ENCODE measurements at regions not wholly inside any gene's neighbourhood (a gene's known extent, or its start where the extent isn't known, plus 50 kb on each side); places are given as distances from the start of the nearest gene placed in this dataset.

GRCh38 chr3:107430214-107430995 lies 53.2 kb downstream of the CCDC54 start:
- Histone ChIP-seq H3F3A (replicated peaks; ENCODE audit: insufficient read depth) (no peaks in the 10 kb centered on the region), H3K36me3 (replicated peaks in 1 of 2; ENCODE audit: control insufficient read depth in 1 of 2, insufficient read depth in 2 of 2, low read length in 1 of 2) (no peaks in the 10 kb centered on the region), H3K9me3 (no peaks in the 10 kb centered on the region), H3K9me2 (no peaks in the 10 kb centered on the region), H3K4me3 (ENCODE audit: low read depth in 2 of 2, low read length in 1 of 2) (peak overlapping the region; percentile 70 to 72; a peak in 3 of 4 replicates), H3K4me1 (ENCODE audit: control insufficient read depth in 1 of 2, insufficient read depth in 2 of 2, low read depth in 1 of 2, low read length in 1 of 2) (peaks cover 7 to 8% of the 10 kb centered on the region in 2 experiments; a peak in 3 of 4 replicates), H3K9ac (no peak overlapping the region), H3K27me3 (ENCODE audit: insufficient read depth) (no peaks in the 10 kb centered on the region), H3K79me2 (ENCODE audit: insufficient read depth) (no peaks in the 10 kb centered on the region), H4K20me1 (ENCODE audit: insufficient read depth) (no peaks in the 10 kb centered on the region), H3K27ac (ENCODE audit: low read depth in 2 of 2, low read length in 1 of 2) (no peak overlapping the region), H2AFZ (ENCODE audit: low read depth) (peak overlapping the region; percentile 84; the same call in 1 of the 2 replicates), H3K4me2 (peak overlapping the region; percentile 76; the same call in 1 of the 2 replicates)
- ChIA-PET POLR2A (interaction anchor here (0.9 to 1.6 kb wide), 5 partner anchors 9 to 195 kb away, joined by 3 to 18 read pairs (median 5); no protein-coding TSS in a partner anchor), CTCF (interaction anchor here (0.8 to 4.3 kb wide), 13 partner anchors 9 to 312 kb away, joined by 3 to 36 read pairs (median 3); no protein-coding TSS in a partner anchor)
- peak; percentile 13 for DNase-seq
- WGBS (ENCODE audit: low lambda C conversion rate) = 83% methylated on average over 23 of the region's 23 CpGs
- TF ChIP-seq GABPA (IDR thresholded peaks at IDR 0.05; ENCODE audit: low read depth) (no peak), GATA2 (CRISPR knock-in tag; IDR thresholded peaks at IDR 0.05) (no peak), SIN3A (IDR thresholded peaks at IDR 0.05; ENCODE audit: borderline replicate concordance, low read depth, low read length) (no peak), YY1 (IDR thresholded peaks at IDR 0.05; ENCODE audit: low read depth) (no peak), USF2 (IDR thresholded peaks at IDR 0.05; ENCODE audit: borderline replicate concordance, low read depth, low read length) (no peak)
- TF ChIP-seq, protein P1, sequence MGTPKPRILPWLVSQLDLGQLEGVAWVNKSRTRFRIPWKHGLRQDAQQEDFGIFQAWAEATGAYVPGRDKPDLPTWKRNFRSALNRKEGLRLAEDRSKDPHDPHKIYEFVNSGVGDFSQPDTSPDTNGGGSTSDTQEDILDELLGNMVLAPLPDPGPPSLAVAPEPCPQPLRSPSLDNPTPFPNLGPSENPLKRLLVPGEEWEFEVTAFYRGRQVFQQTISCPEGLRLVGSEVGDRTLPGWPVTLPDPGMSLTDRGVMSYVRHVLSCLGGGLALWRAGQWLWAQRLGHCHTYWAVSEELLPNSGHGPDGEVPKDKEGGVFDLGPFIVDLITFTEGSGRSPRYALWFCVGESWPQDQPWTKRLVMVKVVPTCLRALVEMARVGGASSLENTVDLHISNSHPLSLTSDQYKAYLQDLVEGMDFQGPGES (IDR thresholded peaks at IDR 0.05; ENCODE audit: low read depth, low read length) = no peak
- TF ChIP-seq, protein P2, sequence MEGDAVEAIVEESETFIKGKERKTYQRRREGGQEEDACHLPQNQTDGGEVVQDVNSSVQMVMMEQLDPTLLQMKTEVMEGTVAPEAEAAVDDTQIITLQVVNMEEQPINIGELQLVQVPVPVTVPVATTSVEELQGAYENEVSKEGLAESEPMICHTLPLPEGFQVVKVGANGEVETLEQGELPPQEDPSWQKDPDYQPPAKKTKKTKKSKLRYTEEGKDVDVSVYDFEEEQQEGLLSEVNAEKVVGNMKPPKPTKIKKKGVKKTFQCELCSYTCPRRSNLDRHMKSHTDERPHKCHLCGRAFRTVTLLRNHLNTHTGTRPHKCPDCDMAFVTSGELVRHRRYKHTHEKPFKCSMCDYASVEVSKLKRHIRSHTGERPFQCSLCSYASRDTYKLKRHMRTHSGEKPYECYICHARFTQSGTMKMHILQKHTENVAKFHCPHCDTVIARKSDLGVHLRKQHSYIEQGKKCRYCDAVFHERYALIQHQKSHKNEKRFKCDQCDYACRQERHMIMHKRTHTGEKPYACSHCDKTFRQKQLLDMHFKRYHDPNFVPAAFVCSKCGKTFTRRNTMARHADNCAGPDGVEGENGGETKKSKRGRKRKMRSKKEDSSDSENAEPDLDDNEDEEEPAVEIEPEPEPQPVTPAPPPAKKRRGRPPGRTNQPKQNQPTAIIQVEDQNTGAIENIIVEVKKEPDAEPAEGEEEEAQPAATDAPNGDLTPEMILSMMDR (IDR thresholded peaks at IDR 0.05) = no peak

DNA sequence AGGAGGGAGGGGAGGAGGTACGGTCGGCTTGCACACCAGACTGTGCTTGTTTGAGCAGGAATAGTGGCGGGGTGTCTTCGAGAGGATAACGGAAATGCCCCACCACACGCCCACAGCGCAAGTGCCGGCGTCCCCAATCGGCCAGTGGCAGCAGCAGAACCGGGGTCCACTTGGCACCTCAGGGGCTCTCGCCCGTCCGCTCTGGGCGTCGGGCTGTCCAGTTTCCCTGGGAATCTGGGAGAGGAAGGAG lies 53.7 kb downstream of the CCDC54 start:
- Histone ChIP-seq H3K9me3 (no peaks in the 10 kb centered on the region), H3K27me3 (ENCODE audit: insufficient read depth) (no peaks in the 10 kb centered on the region), H4K20me1 (ENCODE audit: insufficient read depth) (no peaks in the 10 kb centered on the region), H3F3A (replicated peaks; ENCODE audit: insufficient read depth) (no peaks in the 10 kb centered on the region), H3K9ac (peak overlapping the region; percentile 80), H3K4me1 (ENCODE audit: control insufficient read depth in 1 of 2, insufficient read depth in 2 of 2, low read depth in 1 of 2, low read length in 1 of 2) (peaks cover 7 to 8% of the 10 kb centered on the region in 2 experiments; a peak in 3 of 4 replicates), H3K9me2 (no peaks in the 10 kb centered on the region), H3K27ac (ENCODE audit: low read depth in 2 of 2, low read length in 1 of 2) (peak overlapping the region; percentile 21 to 96; a peak in 2 of 4 replicates), H2AFZ (ENCODE audit: low read depth) (peak overlapping the region; percentile 84; the same call in 1 of the 2 replicates), H3K4me2 (peak overlapping the region; percentile 76), H3K79me2 (ENCODE audit: insufficient read depth) (no peaks in the 10 kb centered on the region), H3K36me3 (replicated peaks in 1 of 2; ENCODE audit: control insufficient read depth in 1 of 2, insufficient read depth in 2 of 2, low read length in 1 of 2) (no peaks in the 10 kb centered on the region), H3K4me3 (ENCODE audit: low read depth in 2 of 2, low read length in 1 of 2) (peak overlapping the region; percentile 70 to 72; a peak in 3 of 4 replicates)
- ChIA-PET POLR2A (interaction anchor here (0.7 to 1.6 kb wide), 7 partner anchors 9 to 196 kb away, joined by 3 to 18 read pairs (median 3); no protein-coding TSS in a partner anchor), CTCF (interaction anchor here (0.9 to 4.3 kb wide), 9 partner anchors 9 to 197 kb away, joined by 3 to 36 read pairs (median 4); no protein-coding TSS in a partner anchor)
- WGBS (ENCODE audit: low lambda C conversion rate) = 41% methylated on average over 9 of the region's 16 CpGs
- no peak for TF ChIP-seq NFIC (IDR thresholded peaks at IDR 0.05; ENCODE audit: borderline replicate concordance)
- TF ChIP-seq GABPA (IDR thresholded peaks at IDR 0.05; ENCODE audit: low read depth) = no peak
- no peak for TF ChIP-seq PBX3 (IDR thresholded peaks at IDR 0.05)
- TF ChIP-seq EP300 (IDR thresholded peaks at IDR 0.05; ENCODE audit: borderline replicate concordance in 1 of 2, low read depth in 1 of 2, low read length in 1 of 2) = no peak
- no peak for TF ChIP-seq RCOR1 (IDR thresholded peaks at IDR 0.05; ENCODE audit: low read length)
- no peak for TF ChIP-seq CHD2 (IDR thresholded peaks at IDR 0.05; ENCODE audit: low read length, partially characterized antibody)
- no peak for TF ChIP-seq MEF2A (IDR thresholded peaks at IDR 0.05; ENCODE audit: borderline replicate concordance, low read depth)
- DNase-seq = no peak

All from SK-N-SH (cell line).